HG03103 (cell line): ENCODE measurements at regions not wholly inside any gene's neighbourhood (a gene's known extent, or its start where the extent isn't known, plus 50 kb on each side); places are given as distances from the start of the nearest gene placed in this dataset.

ENCODE experiments used
- ATAC-seq: cut with Tn5 transposase; IDR thresholded peaks from one replicate; pipeline ENCODE4 v1.9.1; 2021; ENCODE audit warnings: low read depth; ENCODE audit not compliant: unreplicated experiment

GRCh38 chrX:42944381-42944998, 166.5 kb upstream of the PPP1R2C start:
- ATAC-seq = peak; percentile 19

DNA sequence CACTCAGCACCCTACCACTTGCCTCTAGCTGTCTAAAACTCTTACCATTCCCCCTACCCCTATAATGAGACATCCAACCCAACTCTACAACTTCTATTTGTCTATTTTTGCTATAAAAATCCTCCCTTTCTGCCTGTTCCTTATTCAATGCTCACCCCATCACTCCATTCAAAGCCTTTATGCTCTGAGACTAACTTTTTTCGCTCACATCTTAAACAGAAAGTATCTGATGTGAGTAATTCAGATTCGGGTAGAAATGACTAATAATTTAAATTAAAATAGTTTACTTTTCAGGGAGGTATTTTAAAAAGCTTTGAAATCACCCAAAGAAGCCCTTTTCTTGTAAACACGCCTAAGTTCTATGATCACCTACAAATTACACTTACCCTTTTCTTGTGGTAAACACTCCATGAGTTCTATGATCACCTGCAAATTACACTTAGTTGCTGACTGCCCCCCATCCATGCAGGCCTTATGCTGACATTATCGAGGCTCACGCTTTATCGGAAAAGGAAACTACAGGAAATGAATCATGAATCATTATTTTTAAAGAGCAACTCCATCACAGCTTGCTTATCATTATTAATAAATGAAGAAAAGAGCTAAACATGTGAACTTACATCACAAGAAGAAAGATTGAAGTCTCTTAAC, 168.7 kb upstream of the PPP1R2C start:
- no peak for ATAC-seq

- ATAC-seq = no peak
These were observed 171.0 kb upstream of the PPP1R2C start for GRCh38 chrX:42948723-42949657.

DNA sequence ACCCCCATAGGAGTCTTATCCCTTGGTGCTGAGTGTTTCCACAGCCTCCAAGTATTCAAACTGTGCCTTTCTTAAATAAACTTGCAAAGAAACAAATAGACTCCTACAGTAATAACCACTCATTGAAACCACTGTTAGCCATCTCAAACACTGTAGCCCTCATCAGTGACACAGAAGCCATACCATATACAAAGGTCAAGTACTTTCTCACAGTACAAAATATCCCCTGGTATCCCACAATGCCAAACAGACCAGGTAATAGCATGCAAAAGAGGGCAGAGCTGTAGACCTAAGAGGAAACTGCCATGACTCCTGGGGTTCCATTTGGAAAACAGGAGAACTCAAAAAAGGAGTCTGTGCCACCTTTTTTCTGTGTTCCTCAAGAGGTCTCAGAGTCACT, 173.8 kb upstream of the PPP1R2C start:
- no peak for ATAC-seq

DNA sequence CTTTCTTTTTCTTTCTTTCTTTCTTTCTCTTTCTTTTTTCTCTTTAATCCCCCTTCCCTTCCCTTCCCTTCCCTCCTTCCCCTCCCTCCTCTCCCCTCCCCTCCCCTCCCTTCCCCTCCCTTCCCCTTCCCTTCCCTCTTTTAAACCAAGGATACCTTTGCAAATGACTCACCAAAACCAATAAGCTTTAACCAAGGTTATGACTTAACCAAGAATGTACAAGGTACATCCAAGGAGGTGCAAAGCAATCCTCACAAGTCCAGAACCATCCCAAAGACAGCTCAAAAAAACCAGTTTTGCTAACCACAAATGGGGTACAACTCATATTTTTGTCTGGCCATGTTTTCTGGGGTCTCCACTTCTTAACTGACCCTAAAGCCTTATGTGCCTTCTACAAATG, 174.7 kb upstream of the PPP1R2C start:
- no peak for ATAC-seq

DNA sequence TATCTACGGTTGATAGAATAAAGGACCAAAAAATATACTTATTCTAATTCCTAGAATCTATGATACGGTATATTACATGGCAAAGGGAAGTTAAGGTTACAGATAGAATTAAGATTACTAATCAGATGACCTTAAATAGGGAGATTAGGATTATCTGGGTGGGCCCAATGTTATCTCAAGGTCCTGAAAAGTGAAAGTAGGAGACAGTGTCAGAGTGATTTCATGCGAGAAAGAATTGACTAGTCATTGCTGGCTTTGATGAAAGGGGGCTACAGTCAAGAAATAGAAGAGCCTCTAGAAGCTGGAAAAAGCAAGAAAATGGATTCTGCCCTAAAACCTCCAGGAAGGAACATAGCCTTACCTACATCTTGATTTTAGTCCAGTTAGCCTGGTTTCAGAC, 176.9 kb upstream of the PPP1R2C start:
- ATAC-seq = no peak

DNA sequence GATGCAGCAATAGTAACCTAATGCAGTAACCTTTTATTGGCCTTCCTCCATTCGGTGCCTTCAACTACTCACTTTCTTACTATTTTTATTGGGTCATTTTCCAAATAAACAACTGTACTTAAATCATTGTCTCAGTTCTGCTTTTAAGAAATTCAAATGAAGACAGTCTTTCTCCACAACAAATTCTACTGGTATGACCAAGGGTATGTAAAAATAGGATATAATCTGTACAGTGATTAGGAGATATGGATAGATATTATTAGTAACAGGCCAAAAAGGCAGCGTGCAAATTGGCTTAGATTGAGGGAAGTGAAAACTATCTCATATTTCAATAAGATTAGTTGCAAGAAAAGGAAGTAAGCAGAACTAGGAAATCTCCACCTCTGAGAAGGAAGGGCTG, 177.4 kb upstream of the PPP1R2C start:
- peak; percentile 83 for ATAC-seq

DNA sequence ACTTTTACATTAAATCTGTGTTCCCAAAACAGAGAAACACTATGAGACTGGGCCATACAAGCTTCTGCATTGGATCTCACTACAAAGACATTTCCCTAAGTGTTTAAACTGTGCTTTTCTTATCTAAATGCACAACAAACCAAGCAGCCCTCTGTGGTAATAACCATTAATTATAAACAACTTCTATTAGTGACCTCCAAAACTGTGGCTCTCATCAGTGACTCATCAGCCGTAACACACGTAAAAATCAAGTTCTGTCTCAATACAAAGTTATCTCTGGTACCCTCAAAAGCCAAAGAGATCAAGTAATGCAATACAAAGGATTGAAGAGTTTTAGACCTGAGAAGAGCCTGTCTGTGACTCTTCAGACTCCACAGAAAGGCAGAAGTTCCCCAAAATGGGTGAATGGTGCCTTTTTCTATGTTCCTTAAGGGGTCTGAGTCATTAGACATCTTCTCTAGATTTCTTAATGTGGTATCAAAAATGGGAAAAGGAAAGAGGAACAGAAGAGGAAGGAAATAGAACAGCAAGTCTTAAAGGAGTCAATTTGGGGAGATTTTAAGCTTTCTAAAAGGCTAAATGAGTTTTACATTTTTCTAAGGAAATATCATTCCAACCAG, 189.8 kb upstream of the PPP1R2C start:
- no peak for ATAC-seq

GRCh38 chrX:42973321-42973720, 195.4 kb upstream of the PPP1R2C start:
- ATAC-seq = no peak

- no peak for ATAC-seq
These were observed 197.9 kb upstream of the PPP1R2C start for GRCh38 chrX:42975906-42976305.

- ATAC-seq = no peak
These were observed 198.9 kb upstream of the PPP1R2C start for GRCh38 chrX:42976746-42977366.

DNA sequence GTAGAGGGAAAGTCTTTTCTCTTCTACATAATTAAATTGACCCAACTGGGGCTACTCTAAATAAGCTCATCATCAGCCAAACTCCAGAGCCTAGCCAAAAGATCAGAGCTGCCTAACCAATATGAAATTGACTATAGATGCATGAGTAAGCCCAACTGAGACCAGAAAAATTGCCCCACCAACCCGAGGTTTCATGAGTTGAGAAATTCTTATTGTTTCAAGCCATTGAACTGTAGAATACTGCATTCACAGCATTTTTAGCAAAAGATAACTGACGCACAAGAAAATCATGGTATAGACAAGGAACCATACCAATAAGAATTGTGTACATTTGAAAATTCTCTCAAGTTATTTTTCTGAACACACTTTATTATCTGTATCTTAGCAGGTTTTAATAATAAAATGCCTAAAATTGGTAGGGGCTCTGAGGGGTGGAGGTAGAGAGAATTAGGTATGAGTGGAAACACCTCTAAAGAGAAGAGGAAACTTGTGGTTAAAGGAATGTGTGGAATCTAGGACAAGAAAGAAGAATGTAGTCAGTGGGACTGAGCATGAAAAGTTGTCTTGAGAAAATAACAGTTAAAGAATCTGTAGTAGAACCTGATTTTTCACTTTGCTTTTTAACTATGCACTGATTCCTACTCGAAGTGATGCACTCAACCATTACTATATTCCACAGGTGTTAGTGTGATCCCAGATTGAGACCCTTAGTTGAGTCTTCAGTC, 200.9 kb upstream of the PPP1R2C start:
- no peak for ATAC-seq

DNA sequence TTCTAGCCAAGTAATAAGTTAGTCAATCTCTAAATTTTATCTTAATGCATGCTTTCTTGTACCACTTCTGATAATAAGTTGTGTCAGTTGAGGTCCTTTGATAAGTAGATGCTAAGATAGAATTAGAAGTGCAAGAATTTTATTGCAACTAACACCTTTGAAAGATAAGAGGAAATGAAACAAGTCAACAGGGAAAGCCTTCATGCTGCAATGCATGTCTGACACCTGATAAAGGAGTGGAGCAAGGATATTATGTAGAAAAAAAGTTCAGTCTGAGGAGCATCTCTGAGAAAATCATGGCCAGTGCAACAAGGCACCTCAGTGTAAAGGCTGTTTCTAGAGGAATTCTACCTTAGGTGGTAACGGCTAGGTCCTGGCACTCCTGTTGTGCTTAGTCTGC, 210.7 kb upstream of the PPP1R2C start:
- ATAC-seq = no peak

DNA sequence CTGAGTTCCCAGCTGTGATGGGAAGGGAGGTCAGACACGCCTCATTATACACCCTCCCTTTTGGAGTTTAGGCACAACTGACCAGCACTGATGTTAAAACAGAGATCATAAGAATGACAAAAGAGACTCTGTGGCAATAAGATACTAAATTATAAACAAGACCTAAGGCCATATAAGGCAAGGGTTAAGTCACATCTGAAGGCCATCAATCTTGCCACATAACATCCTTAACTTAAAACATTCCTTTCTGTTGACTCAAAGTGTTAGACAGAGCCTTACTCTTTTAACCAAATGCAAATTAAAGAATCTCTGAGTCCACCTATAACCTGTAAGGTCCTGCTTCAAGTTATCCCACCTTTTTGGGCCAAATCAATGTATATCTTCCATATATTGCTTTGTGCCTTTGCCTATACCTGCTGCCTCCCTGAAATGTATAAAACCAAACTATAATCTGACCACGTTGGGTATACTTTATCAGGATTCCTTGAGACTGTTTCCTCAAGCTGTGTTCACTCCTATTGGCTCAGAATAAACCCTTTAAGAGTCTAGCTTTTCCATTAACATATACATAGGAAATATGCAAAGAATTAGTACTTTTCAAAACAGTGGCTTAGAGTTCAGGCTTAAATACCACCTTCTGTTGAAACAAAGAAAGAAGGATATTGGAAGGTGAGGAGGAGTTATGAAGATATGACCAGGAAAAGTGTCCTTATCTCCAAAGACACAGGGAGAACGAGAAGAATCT, 214.4 kb upstream of the PPP1R2C start:
- no peak for ATAC-seq

GRCh38 chrX:42996861-42997260, 218.9 kb upstream of the PPP1R2C start:
- no peak for ATAC-seq

GRCh38 chrX:43000121-43000520, 222.2 kb upstream of the PPP1R2C start:
- no peak for ATAC-seq

DNA sequence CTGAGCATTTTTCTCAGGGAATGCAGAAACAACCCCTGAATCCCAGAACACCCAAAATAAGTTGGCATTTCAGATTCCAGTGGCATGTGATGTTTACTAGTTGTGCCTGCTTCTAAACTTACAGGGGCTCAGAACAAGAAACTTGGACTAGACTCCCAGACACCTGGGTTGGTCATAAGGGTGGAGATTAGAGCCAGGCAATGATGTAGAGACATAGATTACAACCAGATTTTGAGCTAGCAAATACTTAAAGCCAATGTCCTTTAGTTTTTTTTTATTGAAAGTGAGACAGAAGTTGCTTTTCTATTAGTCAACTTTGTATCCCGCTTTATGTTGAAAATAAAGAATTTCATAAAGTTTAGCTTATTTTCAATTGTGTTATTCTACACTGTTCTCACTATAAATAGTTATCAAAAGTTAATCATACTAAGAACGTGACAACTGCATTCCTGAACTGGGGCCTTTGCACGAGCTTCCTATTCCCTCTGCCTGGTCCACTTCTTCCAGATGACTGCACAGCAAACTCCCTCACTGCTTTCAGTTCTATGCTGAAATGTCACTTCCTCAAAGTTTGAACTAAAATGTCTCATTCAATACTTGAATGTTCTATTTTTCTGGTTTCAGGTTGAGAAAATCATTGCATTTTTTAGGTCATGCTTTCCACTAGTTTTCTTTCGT, 224.7 kb upstream of the PPP1R2C start:
- peak; percentile 68 for ATAC-seq

GRCh38 chrX:43003204-43003565, 225.2 kb upstream of the PPP1R2C start:
- peak; percentile 17 for ATAC-seq

DNA sequence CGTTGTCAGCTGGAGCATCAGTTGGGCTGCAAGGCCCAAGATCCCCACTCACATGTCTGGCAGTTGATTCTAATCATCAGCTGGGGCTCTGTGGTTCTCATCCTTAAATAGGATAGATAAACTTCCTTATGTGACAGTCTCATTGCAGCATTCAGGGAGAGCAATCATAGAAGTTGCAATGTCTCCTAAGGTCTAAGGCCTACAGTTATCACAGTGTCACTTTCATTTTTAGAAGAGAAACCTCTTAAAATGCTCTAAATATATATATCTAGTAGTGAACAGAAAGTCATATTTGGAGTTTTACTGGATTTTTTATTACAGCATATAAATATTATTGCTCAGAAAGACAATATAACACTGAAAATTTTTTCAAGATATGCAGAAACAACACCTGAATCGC, 226.0 kb upstream of the PPP1R2C start:
- no peak for ATAC-seq
